Body of pancreas (tissue), 4 donors: ENCODE measurements at regions not wholly inside any gene's neighbourhood (a gene's known extent, or its start where the extent isn't known, plus 50 kb on each side); places are given as distances from the start of the nearest gene placed in this dataset.

Source experiments
- POLR2A ChIP-seq, 3 donors: fragments of 450-650 bp; IDR thresholded peaks; one replicate each; pipeline ENCODE4 v1.6.1; 2016; ENCODE audit warnings: antibody characterized with exemption in 3 of 3, mild to moderate bottlenecking in 2 of 3
- TF ChIP-seq, protein P1 (sequence below), 7 experiments: fragments of 450-650 bp in 4 of 7; fragments of 200-600 bp in 3 of 7; sonication (generic) in 3 of 7; IDR thresholded peaks; one replicate each; pipeline ENCODE4 v1.5.1; 2016 to 2019; ENCODE audit warnings: antibody characterized with exemption in 7 of 7

DNA sequence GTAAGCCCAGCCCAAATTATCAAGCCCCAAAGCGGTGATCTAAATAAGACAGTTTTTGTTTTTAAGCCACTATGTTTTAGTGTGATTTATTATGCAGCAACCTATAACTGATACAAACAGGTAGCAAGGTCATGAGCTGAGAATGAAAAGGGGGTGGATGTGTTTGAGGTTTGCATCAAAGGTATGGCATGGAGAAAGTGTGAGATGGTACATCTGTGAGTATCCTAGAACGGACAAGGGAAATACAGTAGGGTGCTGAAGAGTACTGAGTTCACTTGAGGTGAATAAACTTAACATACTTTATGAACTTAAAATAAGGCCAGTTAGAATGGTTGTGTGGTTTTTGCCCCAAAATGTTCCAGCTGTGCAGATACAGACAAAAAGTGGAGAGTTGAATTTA lies 286.0 kb upstream of the B3GALT2 start:
- TF ChIP-seq, protein P1, sequence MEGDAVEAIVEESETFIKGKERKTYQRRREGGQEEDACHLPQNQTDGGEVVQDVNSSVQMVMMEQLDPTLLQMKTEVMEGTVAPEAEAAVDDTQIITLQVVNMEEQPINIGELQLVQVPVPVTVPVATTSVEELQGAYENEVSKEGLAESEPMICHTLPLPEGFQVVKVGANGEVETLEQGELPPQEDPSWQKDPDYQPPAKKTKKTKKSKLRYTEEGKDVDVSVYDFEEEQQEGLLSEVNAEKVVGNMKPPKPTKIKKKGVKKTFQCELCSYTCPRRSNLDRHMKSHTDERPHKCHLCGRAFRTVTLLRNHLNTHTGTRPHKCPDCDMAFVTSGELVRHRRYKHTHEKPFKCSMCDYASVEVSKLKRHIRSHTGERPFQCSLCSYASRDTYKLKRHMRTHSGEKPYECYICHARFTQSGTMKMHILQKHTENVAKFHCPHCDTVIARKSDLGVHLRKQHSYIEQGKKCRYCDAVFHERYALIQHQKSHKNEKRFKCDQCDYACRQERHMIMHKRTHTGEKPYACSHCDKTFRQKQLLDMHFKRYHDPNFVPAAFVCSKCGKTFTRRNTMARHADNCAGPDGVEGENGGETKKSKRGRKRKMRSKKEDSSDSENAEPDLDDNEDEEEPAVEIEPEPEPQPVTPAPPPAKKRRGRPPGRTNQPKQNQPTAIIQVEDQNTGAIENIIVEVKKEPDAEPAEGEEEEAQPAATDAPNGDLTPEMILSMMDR (IDR thresholded peaks at IDR 0.05) = no peak
- no peak for TF ChIP-seq POLR2A (IDR thresholded peaks at IDR 0.05)
